HepG2 (cell line): ENCODE measurements at regions not wholly inside any gene's neighbourhood (a gene's known extent, or its start where the extent isn't known, plus 50 kb on each side); places are given as distances from the start of the nearest gene placed in this dataset.

Source experiments
- CREM ChIP-seq, 2 experiments: sonication (generic) in 1 of 2; formaldehyde crosslinking in 1 of 2; IDR thresholded peaks; 2 replicates each; pipeline versions ENCODE4 v1.4.0 to v1.6.1; 2016 to 2020; ENCODE audit warnings: antibody characterized with exemption in 1 of 2, mild to moderate bottlenecking in 1 of 2, missing genetic modification reagents in 1 of 2
- CTCF ChIP-seq: sonication (generic); formaldehyde crosslinking; IDR thresholded peaks from 2 replicates; pipeline ENCODE4 v1.5.0; 2020; ENCODE audit warnings: mild to moderate bottlenecking, missing genetic modification reagents, moderate library complexity
- HMG20B ChIP-seq: conservative IDR thresholded peaks from 2 replicates; pipeline ENCODE4 v1.6.1; 2016; ENCODE audit warnings: missing genetic modification reagents, missing compliant biosample characterization
- POLR2A ChIP-seq, 2 experiments: IDR thresholded peaks; 2 replicates each; pipeline ENCODE4 v1.6.1; 2011; ENCODE audit warnings: low read depth in 2 of 2, low read length in 2 of 2, mild to moderate bottlenecking in 1 of 2, moderate library complexity in 1 of 2; ENCODE audit not compliant: insufficient read depth in 1 of 2
- POLR2AphosphoS5 ChIP-seq: IDR thresholded peaks from 2 replicates; pipeline ENCODE4 v1.6.1; 2012; ENCODE audit warnings: low read depth, low read length
- SOX5 ChIP-seq: IDR thresholded peaks from 2 replicates; pipeline ENCODE4 v1.6.1; 2016; ENCODE audit warnings: borderline replicate concordance
- SP1 ChIP-seq, 2 experiments: fragments of 450-650 bp in 1 of 2; sonication (generic) in 1 of 2; formaldehyde crosslinking in 1 of 2; IDR thresholded peaks; 2 replicates each; pipeline versions ENCODE4 v1.4.0 to v1.6.1; 2016 to 2020; ENCODE audit warnings: missing genetic modification reagents in 1 of 2
- TFE3 ChIP-seq: IDR thresholded peaks from 2 replicates; pipeline ENCODE4 v1.6.1; 2016
- YY1 ChIP-seq: IDR thresholded peaks from 2 replicates; pipeline ENCODE4 v1.6.1; 2011; ENCODE audit warnings: low read length, low read depth, moderate library complexity, mild to moderate bottlenecking; ENCODE audit not compliant: insufficient read depth, insufficient replicate concordance
- ZNF646 ChIP-seq: sonication (generic); formaldehyde crosslinking; IDR thresholded peaks from 2 replicates; pipeline ENCODE4 v1.9.0; 2021; ENCODE audit warnings: mild to moderate bottlenecking, missing genetic modification reagents
- ZNF740 ChIP-seq: sonication (generic); formaldehyde crosslinking; IDR thresholded peaks from 2 replicates; pipeline ENCODE4 v1.4.0; 2020; ENCODE audit warnings: missing genetic modification reagents

DNA sequence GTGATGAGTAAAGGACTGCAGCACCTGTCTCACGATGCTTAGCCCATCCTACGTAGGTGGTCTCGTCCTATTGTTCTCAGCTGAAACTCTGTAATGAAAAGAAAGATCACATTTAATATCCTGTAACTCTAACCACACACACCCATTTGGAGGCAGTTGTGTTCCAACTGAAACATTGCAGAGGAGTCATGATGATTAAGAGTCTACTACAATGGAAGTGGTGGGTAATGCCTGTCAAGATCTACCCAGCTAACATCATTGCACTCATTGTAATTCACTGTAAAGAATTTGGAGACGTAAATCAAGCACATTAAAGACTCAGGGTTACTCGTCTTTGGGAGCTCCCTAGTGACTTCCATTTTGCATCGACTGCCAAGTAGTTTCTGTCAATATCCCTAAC is 106.0 kb upstream of the PTPN3 start:
- TF ChIP-seq ZNF740 (no peak), POLR2A (IDR thresholded peaks at IDR 0.05; ENCODE audit: insufficient read depth in 1 of 2, low read depth in 2 of 2, low read length in 2 of 2) (no peak), POLR2AphosphoS5 (no peak), SP1 (IDR thresholded peaks at IDR 0.05) (no peak), SP1 (CRISPR knock-in tag; IDR thresholded peaks at IDR 0.05) (no peak), HMG20B (CRISPR knock-in tag) (no peak), SOX5 (no peak), CTCF (CRISPR knock-in tag) (no peak), YY1 (no peak), TFE3 (CRISPR knock-in tag) (no peak), ZNF646 (CRISPR knock-in tag) (no peak), CREM (IDR thresholded peaks at IDR 0.05) (no peak), CREM (CRISPR knock-in tag; IDR thresholded peaks at IDR 0.05) (no peak)
